ENCODE measurements at regions not wholly inside any gene's neighbourhood (a gene's known extent, or its start where the extent isn't known, plus 50 kb on each side); places are given as distances from the start of the nearest gene placed in this dataset.

DNA sequence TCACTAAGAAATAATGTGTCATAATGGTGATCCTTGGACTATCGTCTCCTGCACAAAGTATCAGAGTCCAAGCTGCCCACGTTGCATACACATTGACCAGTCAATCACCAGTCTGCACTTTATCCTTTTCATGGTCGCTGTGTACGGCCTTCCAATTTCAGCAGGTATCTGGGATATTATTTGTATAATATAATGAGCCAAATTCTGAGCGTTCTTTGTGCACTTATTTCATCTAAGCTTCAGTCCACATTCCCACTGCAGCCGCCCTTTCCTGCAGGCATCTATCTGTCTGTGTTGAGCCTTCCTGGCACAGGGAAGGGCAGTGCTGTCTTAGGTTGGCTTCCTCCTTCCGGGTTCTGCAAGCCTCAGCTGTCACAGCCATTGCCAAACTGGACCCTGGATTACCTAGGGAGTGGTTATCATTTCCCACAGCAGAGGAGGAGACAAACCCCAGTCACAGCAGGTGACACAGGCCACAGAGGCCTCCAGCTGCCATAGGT, 174.3 kb downstream of the TTLL2 start:
- TF ChIP-seq, protein P1, sequence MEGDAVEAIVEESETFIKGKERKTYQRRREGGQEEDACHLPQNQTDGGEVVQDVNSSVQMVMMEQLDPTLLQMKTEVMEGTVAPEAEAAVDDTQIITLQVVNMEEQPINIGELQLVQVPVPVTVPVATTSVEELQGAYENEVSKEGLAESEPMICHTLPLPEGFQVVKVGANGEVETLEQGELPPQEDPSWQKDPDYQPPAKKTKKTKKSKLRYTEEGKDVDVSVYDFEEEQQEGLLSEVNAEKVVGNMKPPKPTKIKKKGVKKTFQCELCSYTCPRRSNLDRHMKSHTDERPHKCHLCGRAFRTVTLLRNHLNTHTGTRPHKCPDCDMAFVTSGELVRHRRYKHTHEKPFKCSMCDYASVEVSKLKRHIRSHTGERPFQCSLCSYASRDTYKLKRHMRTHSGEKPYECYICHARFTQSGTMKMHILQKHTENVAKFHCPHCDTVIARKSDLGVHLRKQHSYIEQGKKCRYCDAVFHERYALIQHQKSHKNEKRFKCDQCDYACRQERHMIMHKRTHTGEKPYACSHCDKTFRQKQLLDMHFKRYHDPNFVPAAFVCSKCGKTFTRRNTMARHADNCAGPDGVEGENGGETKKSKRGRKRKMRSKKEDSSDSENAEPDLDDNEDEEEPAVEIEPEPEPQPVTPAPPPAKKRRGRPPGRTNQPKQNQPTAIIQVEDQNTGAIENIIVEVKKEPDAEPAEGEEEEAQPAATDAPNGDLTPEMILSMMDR (conservative IDR thresholded peaks at IDR 0.05): no peak
- no peak for TF ChIP-seq EZH2 (IDR thresholded peaks at IDR 0.05; ENCODE audit: low read depth)

Data from PC-9 (cell line).